SH-SY5Y (cell line): ENCODE measurements at regions not wholly inside any gene's neighbourhood (a gene's known extent, or its start where the extent isn't known, plus 50 kb on each side); places are given as distances from the start of the nearest gene placed in this dataset.

Experiments
- GATA2 ChIP-seq: IDR thresholded peaks from 2 replicates; pipeline ENCODE4 v1.6.1; 2011; ENCODE audit warnings: mild to moderate bottlenecking, low read depth, low read length
- GATA3 ChIP-seq: IDR thresholded peaks from 2 replicates; pipeline ENCODE4 v1.6.1; 2011; ENCODE audit warnings: low read depth, mild to moderate bottlenecking, low read length, moderate library complexity

DNA sequence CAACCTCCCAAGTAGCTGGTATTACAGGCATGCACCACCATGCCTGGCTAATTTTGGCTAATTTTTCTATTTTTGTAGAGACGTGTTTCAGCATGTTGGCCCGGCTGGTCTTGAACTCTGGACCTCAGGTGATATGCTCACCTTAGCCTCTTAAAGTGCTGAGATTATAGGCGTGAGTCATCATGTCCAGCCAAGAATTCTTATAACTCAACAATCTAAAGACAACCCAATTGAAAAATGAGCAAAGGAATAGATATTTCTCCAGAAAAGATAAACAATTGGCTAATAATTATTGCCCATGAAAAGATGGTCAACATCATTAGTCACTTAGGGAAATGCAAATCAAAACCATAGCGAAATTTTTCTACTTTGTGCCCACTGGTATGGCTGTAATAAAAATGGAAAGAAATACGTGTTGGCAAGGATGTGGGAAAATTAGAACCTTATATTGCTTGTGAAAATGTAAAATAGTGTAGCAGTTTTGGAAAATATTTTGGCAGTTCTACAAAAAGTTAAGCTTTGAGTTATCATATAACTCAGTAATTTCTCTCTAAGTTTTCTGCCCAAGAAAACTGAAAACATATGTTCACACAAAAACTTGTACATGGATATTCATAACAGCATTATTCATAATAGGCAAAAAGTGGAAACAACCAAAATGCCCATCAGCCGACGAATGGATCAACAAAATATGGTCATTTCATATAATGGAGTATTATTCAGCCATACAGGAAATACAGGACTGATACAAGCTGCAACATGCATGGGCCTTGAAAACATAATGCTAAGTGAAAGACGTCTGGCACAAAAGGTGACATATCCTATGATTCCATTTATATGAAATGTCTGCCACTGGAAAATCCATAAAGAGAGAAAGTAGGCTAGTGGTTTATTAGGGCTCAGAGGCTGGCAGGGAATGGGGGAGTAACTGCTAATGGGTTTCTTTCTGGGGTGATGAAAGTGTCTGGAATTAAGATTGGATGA lies 87.8 kb downstream of the UTRN start:
- TF ChIP-seq GATA3 = no peak
- TF ChIP-seq GATA2 = no peak
